ENCODE measurements at regions not wholly inside any gene's neighbourhood (a gene's known extent, or its start where the extent isn't known, plus 50 kb on each side); places are given as distances from the start of the nearest gene placed in this dataset.

GRCh38 chr4:181796502-181796901 lies 446.7 kb upstream of the TENM3 start:
- TF ChIP-seq YY1 (IDR thresholded peaks at IDR 0.05; ENCODE audit: insufficient read depth, insufficient read length), result no peak
- TF ChIP-seq SUZ12 (IDR thresholded peaks at IDR 0.05; ENCODE audit: extremely low read depth, insufficient read depth, insufficient read length), result no peak
- TF ChIP-seq ZNF274 (IDR thresholded peaks at IDR 0.05; ENCODE audit: low read depth, low read length), result no peak

Measured in NT2/D1 (cell line).